ENCODE measurements at regions not wholly inside any gene's neighbourhood (a gene's known extent, or its start where the extent isn't known, plus 50 kb on each side); places are given as distances from the start of the nearest gene placed in this dataset.
"Not testable (repeated sequence)": the region's sequence is repeated elsewhere in the genome, so short reads cannot be mapped to it uniquely, and the experiment has no call there.

GRCh38 chr5:89208392-89208791, 325.4 kb upstream of the MEF2C start:
- DNase-seq (ENCODE audit: low read depth), result no peak

- no peak for DNase-seq (ENCODE audit: low read depth)
Measured at GRCh38 chr5:89204756-89205155, 321.8 kb upstream of the MEF2C start.

GRCh38 chr5:89203611-89204010, 320.6 kb upstream of the MEF2C start:
- DNase-seq (ENCODE audit: low read depth), result no peak

GRCh38 chr5:89200899-89201298, 317.9 kb upstream of the MEF2C start:
- no peak for DNase-seq (ENCODE audit: low read depth)

- DNase-seq (ENCODE audit: low read depth), result no peak
Measured at GRCh38 chr5:89199306-89199705, 316.3 kb upstream of the MEF2C start.

GRCh38 chr5:89191374-89191773, 308.4 kb upstream of the MEF2C start:
- no peak for DNase-seq (ENCODE audit: low read depth)

- DNase-seq (ENCODE audit: low read depth), result no peak
Measured at GRCh38 chr5:89190515-89191265, 307.7 kb upstream of the MEF2C start.

GRCh38 chr5:89187883-89188465, 305.0 kb upstream of the MEF2C start:
- no peak for DNase-seq (ENCODE audit: low read depth)

GRCh38 chr5:89187268-89187667, 304.3 kb upstream of the MEF2C start:
- no peak for DNase-seq (ENCODE audit: low read depth)

- DNase-seq (ENCODE audit: low read depth), result no peak
Measured at GRCh38 chr5:89181546-89181945, 298.6 kb upstream of the MEF2C start.

GRCh38 chr5:89179731-89180130, 296.7 kb upstream of the MEF2C start:
- no peak for DNase-seq (ENCODE audit: low read depth)

- no peak for DNase-seq (ENCODE audit: low read depth)
Measured at GRCh38 chr5:89178541-89178940, 295.6 kb upstream of the MEF2C start.

- no peak for DNase-seq (ENCODE audit: low read depth)
Measured at GRCh38 chr5:89173528-89173927, 290.5 kb upstream of the MEF2C start.

GRCh38 chr5:89168766-89169165, 285.8 kb upstream of the MEF2C start:
- DNase-seq (ENCODE audit: low read depth), result no peak

GRCh38 chr5:89164703-89165102, 281.7 kb upstream of the MEF2C start:
- DNase-seq (ENCODE audit: low read depth), result not testable (repeated sequence)

- DNase-seq (ENCODE audit: low read depth), result no peak
Measured at GRCh38 chr5:89156226-89156625, 273.2 kb upstream of the MEF2C start.

- DNase-seq (ENCODE audit: low read depth), result no peak
Measured at GRCh38 chr5:89147031-89147430, 264.0 kb upstream of the MEF2C start.

- DNase-seq (ENCODE audit: low read depth), result no peak
Measured at GRCh38 chr5:89137148-89137547, 254.2 kb upstream of the MEF2C start.

- no peak for DNase-seq (ENCODE audit: low read depth)
Measured at GRCh38 chr5:89133975-89134374, 251.0 kb upstream of the MEF2C start.

GRCh38 chr5:89133129-89133528, 250.1 kb upstream of the MEF2C start:
- DNase-seq (ENCODE audit: low read depth), result no peak

- DNase-seq (ENCODE audit: low read depth), result no peak
Measured at GRCh38 chr5:89130851-89131250, 247.9 kb upstream of the MEF2C start.

- DNase-seq (ENCODE audit: low read depth), result no peak
Measured at GRCh38 chr5:89129941-89130340, 247.0 kb upstream of the MEF2C start.

- DNase-seq (ENCODE audit: low read depth), result no peak
Measured at GRCh38 chr5:89128906-89129625, 246.1 kb upstream of the MEF2C start.

Measured in ELR (cell line).